ENCODE measurements at regions not wholly inside any gene's neighbourhood (a gene's known extent, or its start where the extent isn't known, plus 50 kb on each side); places are given as distances from the start of the nearest gene placed in this dataset.

- no peak for DNase-seq
Measured at GRCh38 chr4:32572366-32572765, 1852.2 kb downstream of the PCDH7 start.

GRCh38 chr4:32574803-32575202 lies 1854.6 kb downstream of the PCDH7 start:
- DNase-seq: no peak

GRCh38 chr4:32589097-32589496 lies 1868.9 kb downstream of the PCDH7 start:
- DNase-seq: no peak

- DNase-seq: no peak
Measured at GRCh38 chr4:32589853-32590252, 1869.7 kb downstream of the PCDH7 start.

GRCh38 chr4:32597354-32597753 lies 1877.2 kb downstream of the PCDH7 start:
- DNase-seq: no peak

- no peak for DNase-seq
Measured at GRCh38 chr4:32601848-32602247, 1881.7 kb downstream of the PCDH7 start.

GRCh38 chr4:32607978-32608377 lies 1887.8 kb downstream of the PCDH7 start:
- no peak for DNase-seq

GRCh38 chr4:32624943-32625603 lies 1904.9 kb downstream of the PCDH7 start:
- no peak for DNase-seq

GRCh38 chr4:32625687-32626337 lies 1905.6 kb downstream of the PCDH7 start:
- no peak for DNase-seq

GRCh38 chr4:32631831-32632230 lies 1911.7 kb downstream of the PCDH7 start:
- no peak for DNase-seq

- no peak for DNase-seq
Measured at GRCh38 chr4:32633421-32633820, 1913.3 kb downstream of the PCDH7 start.

GRCh38 chr4:32645653-32646052 lies 1925.5 kb downstream of the PCDH7 start:
- no peak for DNase-seq

GRCh38 chr4:32658019-32658418 lies 1937.8 kb downstream of the PCDH7 start:
- DNase-seq: no peak

- DNase-seq: peak; percentile 28 to 42
Measured at GRCh38 chr4:32661229-32661628, 1941.1 kb downstream of the PCDH7 start.

GRCh38 chr4:32662803-32663202 lies 1942.6 kb downstream of the PCDH7 start:
- DNase-seq: no peak

- no peak for DNase-seq
Measured at GRCh38 chr4:32672359-32672758, 1952.2 kb downstream of the PCDH7 start.

- DNase-seq: no peak
Measured at GRCh38 chr4:32680946-32681345, 1960.8 kb downstream of the PCDH7 start.

GRCh38 chr4:32684160-32684559 lies 1964.0 kb downstream of the PCDH7 start:
- DNase-seq: no peak

- no peak for DNase-seq
Measured at GRCh38 chr4:32686123-32686522, 1966.0 kb downstream of the PCDH7 start.

- DNase-seq: no peak
Measured at GRCh38 chr4:32689518-32689917, 1969.3 kb downstream of the PCDH7 start.

GRCh38 chr4:32697281-32697814 lies 1977.2 kb downstream of the PCDH7 start:
- DNase-seq: no peak

- no peak for DNase-seq
Measured at GRCh38 chr4:32700838-32701237, 1980.7 kb downstream of the PCDH7 start.

- no peak for DNase-seq
Measured at GRCh38 chr4:32706893-32707292, 1986.7 kb downstream of the PCDH7 start.
